ENCODE measurements at regions not wholly inside any gene's neighbourhood (a gene's known extent, or its start where the extent isn't known, plus 50 kb on each side); places are given as distances from the start of the nearest gene placed in this dataset.

GRCh38 chr18:41338341-41338740, 616.7 kb upstream of the PIK3C3 start:
- no peak overlapping the region for H3K27ac ChIP-seq (ENCODE audit: low read length)
- no peak for DNase-seq (ENCODE audit: low read depth, low spot score)
- no peak overlapping the region for H3K4me3 ChIP-seq (ENCODE audit: low read length)
- no peaks in the 10 kb centered on the region for H3K36me3 ChIP-seq (ENCODE audit: control insufficient read depth, insufficient read depth, low read length)
- WGBS (ENCODE audit: insufficient coverage, insufficient read length) = no CpG with 5 or more reads among the region's 1 CpG
- H3K27me3 ChIP-seq (ENCODE audit: control insufficient read depth, insufficient read depth, low read length) = no peaks in the 10 kb centered on the region
- no peaks in the 10 kb centered on the region for H3K9me3 ChIP-seq (ENCODE audit: control insufficient read depth, insufficient read depth, low read length)
- H3K4me1 ChIP-seq (ENCODE audit: control insufficient read depth, insufficient read depth, low read length) = no peaks in the 10 kb centered on the region

- no peaks in the 10 kb centered on the region for H3K36me3 ChIP-seq (ENCODE audit: control insufficient read depth, insufficient read depth, low read length)
- WGBS (ENCODE audit: insufficient coverage, insufficient read length) = no CpG with 5 or more reads among the region's 1 CpG
- H3K4me3 ChIP-seq (ENCODE audit: low read length) = no peak overlapping the region
- no peaks in the 10 kb centered on the region for H3K4me1 ChIP-seq (ENCODE audit: control insufficient read depth, insufficient read depth, low read length)
- no peak for DNase-seq (ENCODE audit: low read depth, low spot score)
- no peak overlapping the region for H3K27ac ChIP-seq (ENCODE audit: low read length)
- H3K27me3 ChIP-seq (ENCODE audit: control insufficient read depth, insufficient read depth, low read length) = no peaks in the 10 kb centered on the region
- no peaks in the 10 kb centered on the region for H3K9me3 ChIP-seq (ENCODE audit: control insufficient read depth, insufficient read depth, low read length)
Observed at GRCh38 chr18:41331661-41332060, 623.4 kb upstream of the PIK3C3 start.

GRCh38 chr18:41326311-41326710, 628.7 kb upstream of the PIK3C3 start:
- Histone ChIP-seq H3K36me3 (ENCODE audit: control insufficient read depth, insufficient read depth, low read length) (no peaks in the 10 kb centered on the region), H3K4me3 (ENCODE audit: low read length) (no peak overlapping the region), H3K27me3 (ENCODE audit: control insufficient read depth, insufficient read depth, low read length) (no peaks in the 10 kb centered on the region), H3K4me1 (ENCODE audit: control insufficient read depth, insufficient read depth, low read length) (no peaks in the 10 kb centered on the region), H3K9me3 (ENCODE audit: control insufficient read depth, insufficient read depth, low read length) (no peaks in the 10 kb centered on the region), H3K27ac (ENCODE audit: low read length) (no peak overlapping the region)
- no peak for DNase-seq (ENCODE audit: low read depth, low spot score)
- WGBS (ENCODE audit: insufficient coverage, insufficient read length) = no CpG with 5 or more reads among the region's 2 CpGs

GRCh38 chr18:41324934-41325333, 630.1 kb upstream of the PIK3C3 start:
- WGBS (ENCODE audit: insufficient coverage, insufficient read length) = no CpG with 5 or more reads among the region's 2 CpGs
- no peaks in the 10 kb centered on the region for H3K9me3 ChIP-seq (ENCODE audit: control insufficient read depth, insufficient read depth, low read length)
- no peak overlapping the region for H3K27ac ChIP-seq (ENCODE audit: low read length)
- no peaks in the 10 kb centered on the region for H3K4me1 ChIP-seq (ENCODE audit: control insufficient read depth, insufficient read depth, low read length)
- H3K36me3 ChIP-seq (ENCODE audit: control insufficient read depth, insufficient read depth, low read length) = no peaks in the 10 kb centered on the region
- DNase-seq (ENCODE audit: low read depth, low spot score) = no peak
- no peaks in the 10 kb centered on the region for H3K27me3 ChIP-seq (ENCODE audit: control insufficient read depth, insufficient read depth, low read length)
- H3K4me3 ChIP-seq (ENCODE audit: low read length) = no peak overlapping the region

GRCh38 chr18:41324020-41324791, 630.8 kb upstream of the PIK3C3 start:
- H3K27ac ChIP-seq (ENCODE audit: low read length) = no peak overlapping the region
- H3K27me3 ChIP-seq (ENCODE audit: control insufficient read depth, insufficient read depth, low read length) = no peaks in the 10 kb centered on the region
- no peaks in the 10 kb centered on the region for H3K4me1 ChIP-seq (ENCODE audit: control insufficient read depth, insufficient read depth, low read length)
- WGBS (ENCODE audit: insufficient coverage, insufficient read length) = no CpG with 5 or more reads among the region's 2 CpGs
- no peaks in the 10 kb centered on the region for H3K9me3 ChIP-seq (ENCODE audit: control insufficient read depth, insufficient read depth, low read length)
- no peaks in the 10 kb centered on the region for H3K36me3 ChIP-seq (ENCODE audit: control insufficient read depth, insufficient read depth, low read length)
- no peak for DNase-seq (ENCODE audit: low read depth, low spot score)
- no peak overlapping the region for H3K4me3 ChIP-seq (ENCODE audit: low read length)

- DNase-seq (ENCODE audit: low read depth, low spot score) = no peak
- Histone ChIP-seq H3K27me3 (ENCODE audit: control insufficient read depth, insufficient read depth, low read length) (no peaks in the 10 kb centered on the region), H3K27ac (ENCODE audit: low read length) (no peak overlapping the region), H3K4me1 (ENCODE audit: control insufficient read depth, insufficient read depth, low read length) (no peaks in the 10 kb centered on the region), H3K36me3 (ENCODE audit: control insufficient read depth, insufficient read depth, low read length) (no peaks in the 10 kb centered on the region), H3K9me3 (ENCODE audit: control insufficient read depth, insufficient read depth, low read length) (no peaks in the 10 kb centered on the region), H3K4me3 (ENCODE audit: low read length) (no peak overlapping the region)
Observed at GRCh38 chr18:41323044-41323443, 632.0 kb upstream of the PIK3C3 start.

GRCh38 chr18:41320100-41320499, 634.9 kb upstream of the PIK3C3 start:
- no peak for DNase-seq (ENCODE audit: low read depth, low spot score)

GRCh38 chr18:41315134-41315533, 639.9 kb upstream of the PIK3C3 start:
- WGBS (ENCODE audit: insufficient coverage, insufficient read length) = no CpG with 5 or more reads among the region's 3 CpGs
- H3K4me3 ChIP-seq (ENCODE audit: low read length) = no peak overlapping the region
- H3K36me3 ChIP-seq (ENCODE audit: control insufficient read depth, insufficient read depth, low read length) = no peaks in the 10 kb centered on the region
- DNase-seq (ENCODE audit: low read depth, low spot score) = no peak
- H3K27ac ChIP-seq (ENCODE audit: low read length) = no peak overlapping the region
- no peaks in the 10 kb centered on the region for H3K4me1 ChIP-seq (ENCODE audit: control insufficient read depth, insufficient read depth, low read length)
- H3K27me3 ChIP-seq (ENCODE audit: control insufficient read depth, insufficient read depth, low read length) = no peaks in the 10 kb centered on the region
- peaks cover 2% of the 10 kb centered on the region; the same call in 1 of the 2 replicates for H3K9me3 ChIP-seq (ENCODE audit: control insufficient read depth, insufficient read depth, low read length)

More at GRCh38 chr18:41320100-41320499, 634.9 kb upstream of the PIK3C3 start:
- no CpG with 5 or more reads among the region's 2 CpGs for WGBS (ENCODE audit: insufficient coverage, insufficient read length)
- Histone ChIP-seq H3K9me3 (ENCODE audit: control insufficient read depth, insufficient read depth, low read length) (peaks cover 2% of the 10 kb centered on the region; the same call in 1 of the 2 replicates), H3K4me3 (ENCODE audit: low read length) (no peak overlapping the region), H3K27ac (ENCODE audit: low read length) (no peak overlapping the region), H3K36me3 (ENCODE audit: control insufficient read depth, insufficient read depth, low read length) (no peaks in the 10 kb centered on the region), H3K27me3 (ENCODE audit: control insufficient read depth, insufficient read depth, low read length) (no peaks in the 10 kb centered on the region), H3K4me1 (ENCODE audit: control insufficient read depth, insufficient read depth, low read length) (no peaks in the 10 kb centered on the region)

- peak overlapping the region; percentile 98 for H3K27ac ChIP-seq (ENCODE audit: low read length)
- peaks cover 2% of the 10 kb centered on the region; the same call in 1 of the 2 replicates for H3K9me3 ChIP-seq (ENCODE audit: control insufficient read depth, insufficient read depth, low read length)
- no peaks in the 10 kb centered on the region for H3K4me1 ChIP-seq (ENCODE audit: control insufficient read depth, insufficient read depth, low read length)
- no CpG with 5 or more reads among the region's 3 CpGs for WGBS (ENCODE audit: insufficient coverage, insufficient read length)
- DNase-seq (ENCODE audit: low read depth, low spot score) = peak; percentile 41
- no peaks in the 10 kb centered on the region for H3K36me3 ChIP-seq (ENCODE audit: control insufficient read depth, insufficient read depth, low read length)
- H3K27me3 ChIP-seq (ENCODE audit: control insufficient read depth, insufficient read depth, low read length) = no peaks in the 10 kb centered on the region
- H3K4me3 ChIP-seq (ENCODE audit: low read length) = no peak overlapping the region
Observed at GRCh38 chr18:41311571-41312547, 643.2 kb upstream of the PIK3C3 start.

GRCh38 chr18:41297740-41298139, 657.3 kb upstream of the PIK3C3 start:
- no peak for DNase-seq (ENCODE audit: low read depth, low spot score)
- Histone ChIP-seq H3K4me1 (ENCODE audit: control insufficient read depth, insufficient read depth, low read length) (no peaks in the 10 kb centered on the region), H3K4me3 (ENCODE audit: low read length) (no peak overlapping the region), H3K27me3 (ENCODE audit: control insufficient read depth, insufficient read depth, low read length) (no peaks in the 10 kb centered on the region), H3K36me3 (ENCODE audit: control insufficient read depth, insufficient read depth, low read length) (no peaks in the 10 kb centered on the region), H3K9me3 (ENCODE audit: control insufficient read depth, insufficient read depth, low read length) (no peaks in the 10 kb centered on the region), H3K27ac (ENCODE audit: low read length) (no peak overlapping the region)
- no CpG with 5 or more reads among the region's 5 CpGs for WGBS (ENCODE audit: insufficient coverage, insufficient read length)
